ENCODE measurements at regions not wholly inside any gene's neighbourhood (a gene's known extent, or its start where the extent isn't known, plus 50 kb on each side); places are given as distances from the start of the nearest gene placed in this dataset.

DNA sequence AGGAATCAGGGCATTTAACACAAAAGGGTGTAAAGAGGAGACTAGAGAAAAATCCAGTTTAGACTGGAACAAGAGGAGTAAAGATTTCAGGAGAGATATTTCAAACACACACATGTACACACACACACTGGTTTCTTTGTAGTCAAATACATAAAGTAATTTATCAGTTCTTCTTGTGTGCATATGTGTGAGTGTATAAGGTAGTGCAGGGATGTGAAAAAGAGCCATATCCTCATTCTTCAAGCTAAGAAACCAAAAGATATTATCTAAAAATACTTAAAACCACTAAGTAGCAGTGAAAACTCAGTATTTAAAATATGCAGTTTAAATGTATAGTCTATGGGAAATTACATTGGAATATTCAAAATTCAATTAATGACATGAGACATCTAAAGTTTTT, 52.5 kb upstream of the CARD18 start:
- no peak for DNase-seq

DNA sequence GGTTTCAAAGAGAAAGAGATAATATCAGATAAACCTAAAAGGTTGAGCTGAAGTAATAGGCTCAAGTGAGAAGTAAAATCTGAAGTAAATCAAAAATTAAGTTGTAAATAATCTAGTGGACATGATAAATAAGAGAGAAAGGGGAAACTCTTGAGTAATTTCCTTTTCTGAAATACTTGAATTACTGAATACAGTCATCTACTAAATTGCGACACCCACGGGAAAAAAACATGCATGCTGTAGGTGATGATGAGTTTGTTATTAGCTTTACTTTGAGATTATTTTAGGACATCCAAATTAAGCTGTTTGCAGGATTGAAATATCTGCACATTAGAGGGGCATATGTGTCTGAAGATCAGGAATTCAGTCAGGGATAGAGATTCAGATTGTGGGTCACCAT, 50.0 kb upstream of the CARD18 start:
- DNase-seq: no peak
